HEK293 (cell line): ENCODE measurements at regions not wholly inside any gene's neighbourhood (a gene's known extent, or its start where the extent isn't known, plus 50 kb on each side); places are given as distances from the start of the nearest gene placed in this dataset.
A peak's percentile ranks its signal among the peaks of the same experiment; 100 is the strongest.

Experiments
- CTCF ChIA-PET: fragments of 350-600 bp; formaldehyde crosslinking; extraction: SDS; loops from one replicate; lab custom pipeline; 2021; ENCODE audit warnings: antibody characterized with exemption; lab: Yijun Ruan, JAX
- POLR2A ChIA-PET: fragments of 300-600 bp; formaldehyde crosslinking; extraction: SDS; loops from one replicate; lab custom pipeline; 2020; ENCODE audit warnings: antibody characterized with exemption, inconsistent platforms; lab: Yijun Ruan, JAX
- H3K27ac ChIP-seq: fragments of 200-500 bp; sonication (Bioruptor generic); 2 replicates; pipeline ENCODE4 v1.5.1; 2014; ENCODE audit warnings: low read depth, low read length, control low read depth, inconsistent platforms; ENCODE audit errors: extremely low read depth
- H3K36me3 ChIP-seq, 2 experiments: fragments of 200-500 bp in 1 of 2; sonication (Bioruptor generic) in 1 of 2; 1 replicate in 1 of 2; 2 replicates in 1 of 2; pipeline ENCODE4 v1.5.1; 2014 to 2017; ENCODE audit warnings: inconsistent platforms in 2 of 2, low read length in 2 of 2; ENCODE audit not compliant: control insufficient read depth in 2 of 2, insufficient read depth in 1 of 2
- H3K4me1 ChIP-seq: fragments of 200-500 bp; sonication (Bioruptor generic); 2 replicates; pipeline ENCODE4 v1.5.1; 2014; ENCODE audit warnings: mild to moderate bottlenecking, low read length, inconsistent platforms; ENCODE audit not compliant: control insufficient read depth, insufficient read depth
- H3K4me3 ChIP-seq: 2 replicates; pipeline ENCODE4 v1.5.1; 2011; ENCODE audit warnings: low read depth, mild to moderate bottlenecking, control low read depth, low read length, moderate library complexity
- H3K9me3 ChIP-seq: fragments of 200-500 bp; sonication (Bioruptor generic); 2 replicates; pipeline ENCODE4 v1.5.1; 2014; ENCODE audit warnings: low read depth, low read length, inconsistent platforms; ENCODE audit not compliant: control insufficient read depth, insufficient read depth
- BCL11A ChIP-seq: fragments of 450-650 bp; formaldehyde crosslinking; IDR thresholded peaks from 2 replicates; pipeline ENCODE4 v1.5.1; 2016; ENCODE audit warnings: low read depth, missing biosample characterization, missing genetic modification characterization
- KLF1 ChIP-seq: fragments of 450-650 bp; formaldehyde crosslinking; IDR thresholded peaks from 2 replicates; pipeline ENCODE4 v1.5.1; 2016; ENCODE audit warnings: missing biosample characterization, missing genetic modification characterization
- KLF10 ChIP-seq: fragments of 450-650 bp; IDR thresholded peaks from 2 replicates; pipeline ENCODE4 v1.5.1; 2018; ENCODE audit warnings: missing biosample characterization, mild to moderate bottlenecking, missing genetic modification characterization
- SP2 ChIP-seq: fragments of 450-650 bp; formaldehyde crosslinking; IDR thresholded peaks from 2 replicates; pipeline ENCODE4 v1.5.1; 2016; ENCODE audit warnings: missing biosample characterization, missing genetic modification characterization
- ZBTB17 ChIP-seq: fragments of 450-650 bp; formaldehyde crosslinking; IDR thresholded peaks from 2 replicates; pipeline ENCODE4 v1.5.1; 2016; ENCODE audit warnings: missing biosample characterization, missing genetic modification characterization
- ZBTB20 ChIP-seq: fragments of 450-650 bp; formaldehyde crosslinking; IDR thresholded peaks from 2 replicates; pipeline ENCODE4 v1.5.1; 2016; ENCODE audit warnings: missing biosample characterization, missing genetic modification characterization
- ZFP37 ChIP-seq: fragments of 450-650 bp; formaldehyde crosslinking; IDR thresholded peaks from 2 replicates; pipeline ENCODE4 v1.5.1; 2016; ENCODE audit warnings: missing biosample characterization, missing genetic modification characterization
- ZNF112 ChIP-seq: fragments of 450-650 bp; formaldehyde crosslinking; IDR thresholded peaks from 2 replicates; pipeline ENCODE4 v1.5.0; 2017; ENCODE audit warnings: missing biosample characterization, missing genetic modification characterization
- ZNF184 ChIP-seq: fragments of 450-650 bp; IDR thresholded peaks from 2 replicates; pipeline ENCODE4 v1.5.1; 2018; ENCODE audit warnings: missing biosample characterization, mild to moderate bottlenecking, missing genetic modification characterization
- ZNF23 ChIP-seq: fragments of 450-650 bp; formaldehyde crosslinking; IDR thresholded peaks from 2 replicates; pipeline ENCODE4 v1.5.1; 2016; ENCODE audit warnings: missing biosample characterization, missing genetic modification characterization, borderline replicate concordance
- ZNF24 ChIP-seq: fragments of 450-650 bp; formaldehyde crosslinking; IDR thresholded peaks from 2 replicates; pipeline ENCODE4 v1.5.1; 2016; ENCODE audit warnings: missing biosample characterization, missing genetic modification characterization
- ZNF335 ChIP-seq: fragments of 450-650 bp; formaldehyde crosslinking; conservative IDR thresholded peaks from 2 replicates; pipeline ENCODE4 v1.5.1; 2016; ENCODE audit warnings: missing biosample characterization, missing genetic modification characterization
- ZNF629 ChIP-seq: fragments of 450-650 bp; formaldehyde crosslinking; IDR thresholded peaks from 2 replicates; pipeline ENCODE4 v1.5.1; 2017; ENCODE audit warnings: missing biosample characterization, missing genetic modification characterization
- TF ChIP-seq, protein P1 (sequence below): fragments of 450-650 bp; formaldehyde crosslinking; IDR thresholded peaks from 2 replicates; pipeline ENCODE4 v1.5.1; 2017; ENCODE audit warnings: missing biosample characterization, missing genetic modification characterization
- TF ChIP-seq, protein P2 (sequence below): fragments of 450-650 bp; formaldehyde crosslinking; IDR thresholded peaks from 2 replicates; pipeline ENCODE4 v1.5.1; 2016; ENCODE audit warnings: missing biosample characterization, missing genetic modification characterization, low read depth
- TF ChIP-seq, protein P3 (sequence below): fragments of 450-650 bp; formaldehyde crosslinking; IDR thresholded peaks from 2 replicates; pipeline ENCODE4 v1.5.1; 2016; ENCODE audit warnings: missing biosample characterization, missing genetic modification characterization
- TF ChIP-seq, protein P4 (sequence below): fragments of 450-650 bp; formaldehyde crosslinking; IDR thresholded peaks from 2 replicates; pipeline ENCODE4 v1.5.1; 2016; ENCODE audit warnings: missing biosample characterization, missing genetic modification characterization
- TF ChIP-seq, protein P5 (sequence below): fragments of 450-650 bp; formaldehyde crosslinking; IDR thresholded peaks from 2 replicates; pipeline ENCODE4 v1.5.1; 2016; ENCODE audit warnings: missing biosample characterization, missing genetic modification characterization
- TF ChIP-seq, protein P6 (sequence below): fragments of 450-650 bp; formaldehyde crosslinking; IDR thresholded peaks from 2 replicates; pipeline ENCODE4 v1.5.1; 2017; ENCODE audit warnings: missing biosample characterization, mild to moderate bottlenecking, missing genetic modification characterization, moderate library complexity
- TF ChIP-seq, protein P7 (sequence below): fragments of 450-650 bp; formaldehyde crosslinking; IDR thresholded peaks from 2 replicates; pipeline ENCODE4 v1.5.1; 2016; ENCODE audit warnings: missing biosample characterization, missing genetic modification characterization, borderline replicate concordance
- TF ChIP-seq, protein P8 (sequence below): fragments of 450-650 bp; formaldehyde crosslinking; IDR thresholded peaks from 2 replicates; pipeline ENCODE4 v1.5.1; 2016; ENCODE audit warnings: missing biosample characterization, missing genetic modification characterization
- TF ChIP-seq, protein P9 (sequence below): fragments of 450-650 bp; formaldehyde crosslinking; IDR thresholded peaks from 2 replicates; pipeline ENCODE4; 2016; ENCODE audit warnings: missing biosample characterization, missing genetic modification characterization

DNA sequence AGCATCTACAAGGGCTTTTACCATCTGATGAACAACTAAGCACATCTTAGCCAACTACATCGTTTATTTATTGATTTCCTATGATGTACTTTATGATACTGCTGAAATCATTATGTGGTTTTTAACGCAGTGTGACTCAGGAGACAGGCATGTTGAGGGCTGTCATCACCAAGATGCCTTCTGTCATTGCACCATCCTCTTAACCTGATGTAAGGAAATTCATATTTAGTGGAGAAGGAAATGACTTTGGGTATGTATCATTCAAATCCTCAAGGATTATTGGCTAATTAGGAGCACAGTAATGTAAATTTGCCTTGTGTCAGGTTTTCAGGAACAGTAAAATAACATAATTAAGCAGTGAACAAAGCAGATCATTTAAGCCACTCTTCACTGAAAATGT, 138.5 kb upstream of the MGMT start:
- ChIA-PET POLR2A (no interaction called here), CTCF (no interaction called here)
- H3K9me3 ChIP-seq: no peaks in the 10 kb centered on the region
- H3K27ac ChIP-seq: no peak overlapping the region
- H3K4me3 ChIP-seq: no peak overlapping the region
- no peaks in the 10 kb centered on the region for H3K36me3 ChIP-seq
- no peaks in the 10 kb centered on the region; the same call in 1 of the 2 replicates for H3K4me1 ChIP-seq
- peak; percentile 81 for TF ChIP-seq ZNF629
- TF ChIP-seq, protein P1, sequence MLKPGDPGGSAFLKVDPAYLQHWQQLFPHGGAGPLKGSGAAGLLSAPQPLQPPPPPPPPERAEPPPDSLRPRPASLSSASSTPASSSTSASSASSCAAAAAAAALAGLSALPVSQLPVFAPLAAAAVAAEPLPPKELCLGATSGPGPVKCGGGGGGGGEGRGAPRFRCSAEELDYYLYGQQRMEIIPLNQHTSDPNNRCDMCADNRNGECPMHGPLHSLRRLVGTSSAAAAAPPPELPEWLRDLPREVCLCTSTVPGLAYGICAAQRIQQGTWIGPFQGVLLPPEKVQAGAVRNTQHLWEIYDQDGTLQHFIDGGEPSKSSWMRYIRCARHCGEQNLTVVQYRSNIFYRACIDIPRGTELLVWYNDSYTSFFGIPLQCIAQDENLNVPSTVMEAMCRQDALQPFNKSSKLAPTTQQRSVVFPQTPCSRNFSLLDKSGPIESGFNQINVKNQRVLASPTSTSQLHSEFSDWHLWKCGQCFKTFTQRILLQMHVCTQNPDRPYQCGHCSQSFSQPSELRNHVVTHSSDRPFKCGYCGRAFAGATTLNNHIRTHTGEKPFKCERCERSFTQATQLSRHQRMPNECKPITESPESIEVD (tag by site-specific recombination): peak; percentile 28; the same call in 1 of the 2 replicates
- TF ChIP-seq, protein P2, sequence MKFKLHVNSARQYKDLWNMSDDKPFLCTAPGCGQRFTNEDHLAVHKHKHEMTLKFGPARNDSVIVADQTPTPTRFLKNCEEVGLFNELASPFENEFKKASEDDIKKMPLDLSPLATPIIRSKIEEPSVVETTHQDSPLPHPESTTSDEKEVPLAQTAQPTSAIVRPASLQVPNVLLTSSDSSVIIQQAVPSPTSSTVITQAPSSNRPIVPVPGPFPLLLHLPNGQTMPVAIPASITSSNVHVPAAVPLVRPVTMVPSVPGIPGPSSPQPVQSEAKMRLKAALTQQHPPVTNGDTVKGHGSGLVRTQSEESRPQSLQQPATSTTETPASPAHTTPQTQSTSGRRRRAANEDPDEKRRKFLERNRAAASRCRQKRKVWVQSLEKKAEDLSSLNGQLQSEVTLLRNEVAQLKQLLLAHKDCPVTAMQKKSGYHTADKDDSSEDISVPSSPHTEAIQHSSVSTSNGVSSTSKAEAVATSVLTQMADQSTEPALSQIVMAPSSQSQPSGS (tag by site-specific recombination): no peak
- TF ChIP-seq ZNF112 (tag by site-specific recombination): no peak
- TF ChIP-seq ZNF24: peak; percentile 75; the same call in 1 of the 2 replicates
- TF ChIP-seq, protein P3, sequence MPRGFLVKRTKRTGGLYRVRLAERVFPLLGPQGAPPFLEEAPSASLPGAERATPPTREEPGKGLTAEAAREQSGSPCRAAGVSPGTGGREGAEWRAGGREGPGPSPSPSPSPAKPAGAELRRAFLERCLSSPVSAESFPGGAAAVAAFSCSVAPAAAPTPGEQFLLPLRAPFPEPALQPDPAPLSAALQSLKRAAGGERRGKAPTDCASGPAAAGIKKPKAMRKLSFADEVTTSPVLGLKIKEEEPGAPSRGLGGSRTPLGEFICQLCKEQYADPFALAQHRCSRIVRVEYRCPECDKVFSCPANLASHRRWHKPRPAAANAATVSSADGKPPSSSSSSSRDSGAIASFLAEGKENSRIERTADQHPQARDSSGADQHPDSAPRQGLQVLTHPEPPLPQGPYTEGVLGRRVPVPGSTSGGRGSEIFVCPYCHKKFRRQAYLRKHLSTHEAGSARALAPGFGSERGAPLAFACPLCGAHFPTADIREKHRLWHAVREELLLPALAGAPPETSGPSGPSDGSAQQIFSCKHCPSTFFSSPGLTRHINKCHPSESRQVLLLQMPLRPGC: peak; percentile 46; the same call in 1 of the 2 replicates
- peak; percentile 83 for TF ChIP-seq ZNF184 (tag by site-specific recombination)
- TF ChIP-seq, protein P4, sequence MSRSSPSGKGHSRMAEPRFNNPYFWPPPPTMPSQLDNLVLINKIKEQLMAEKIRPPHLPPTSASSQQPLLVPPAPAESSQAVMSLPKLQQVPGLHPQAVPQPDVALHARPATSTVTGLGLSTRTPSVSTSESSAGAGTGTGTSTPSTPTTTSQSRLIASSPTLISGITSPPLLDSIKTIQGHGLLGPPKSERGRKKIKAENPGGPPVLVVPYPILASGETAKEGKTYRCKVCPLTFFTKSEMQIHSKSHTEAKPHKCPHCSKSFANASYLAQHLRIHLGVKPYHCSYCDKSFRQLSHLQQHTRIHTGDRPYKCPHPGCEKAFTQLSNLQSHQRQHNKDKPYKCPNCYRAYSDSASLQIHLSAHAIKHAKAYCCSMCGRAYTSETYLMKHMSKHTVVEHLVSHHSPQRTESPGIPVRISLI (tag by site-specific recombination): peak; percentile 84
- TF ChIP-seq KLF10 (tag by site-specific recombination): peak; percentile 47; the same call in 1 of the 2 replicates
- TF ChIP-seq, protein P5, sequence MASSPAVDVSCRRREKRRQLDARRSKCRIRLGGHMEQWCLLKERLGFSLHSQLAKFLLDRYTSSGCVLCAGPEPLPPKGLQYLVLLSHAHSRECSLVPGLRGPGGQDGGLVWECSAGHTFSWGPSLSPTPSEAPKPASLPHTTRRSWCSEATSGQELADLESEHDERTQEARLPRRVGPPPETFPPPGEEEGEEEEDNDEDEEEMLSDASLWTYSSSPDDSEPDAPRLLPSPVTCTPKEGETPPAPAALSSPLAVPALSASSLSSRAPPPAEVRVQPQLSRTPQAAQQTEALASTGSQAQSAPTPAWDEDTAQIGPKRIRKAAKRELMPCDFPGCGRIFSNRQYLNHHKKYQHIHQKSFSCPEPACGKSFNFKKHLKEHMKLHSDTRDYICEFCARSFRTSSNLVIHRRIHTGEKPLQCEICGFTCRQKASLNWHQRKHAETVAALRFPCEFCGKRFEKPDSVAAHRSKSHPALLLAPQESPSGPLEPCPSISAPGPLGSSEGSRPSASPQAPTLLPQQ (tag by site-specific recombination): 0 out of 2 replicates have a peak, but pooled peaks have one; percentile 51
- TF ChIP-seq, protein P6, sequence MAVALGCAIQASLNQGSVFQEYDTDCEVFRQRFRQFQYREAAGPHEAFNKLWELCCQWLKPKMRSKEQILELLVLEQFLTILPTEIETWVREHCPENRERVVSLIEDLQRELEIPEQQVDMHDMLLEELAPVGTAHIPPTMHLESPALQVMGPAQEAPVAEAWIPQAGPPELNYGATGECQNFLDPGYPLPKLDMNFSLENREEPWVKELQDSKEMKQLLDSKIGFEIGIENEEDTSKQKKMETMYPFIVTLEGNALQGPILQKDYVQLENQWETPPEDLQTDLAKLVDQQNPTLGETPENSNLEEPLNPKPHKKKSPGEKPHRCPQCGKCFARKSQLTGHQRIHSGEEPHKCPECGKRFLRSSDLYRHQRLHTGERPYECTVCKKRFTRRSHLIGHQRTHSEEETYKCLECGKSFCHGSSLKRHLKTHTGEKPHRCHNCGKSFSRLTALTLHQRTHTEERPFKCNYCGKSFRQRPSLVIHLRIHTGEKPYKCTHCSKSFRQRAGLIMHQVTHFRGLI: no peak
- TF ChIP-seq, protein P7, sequence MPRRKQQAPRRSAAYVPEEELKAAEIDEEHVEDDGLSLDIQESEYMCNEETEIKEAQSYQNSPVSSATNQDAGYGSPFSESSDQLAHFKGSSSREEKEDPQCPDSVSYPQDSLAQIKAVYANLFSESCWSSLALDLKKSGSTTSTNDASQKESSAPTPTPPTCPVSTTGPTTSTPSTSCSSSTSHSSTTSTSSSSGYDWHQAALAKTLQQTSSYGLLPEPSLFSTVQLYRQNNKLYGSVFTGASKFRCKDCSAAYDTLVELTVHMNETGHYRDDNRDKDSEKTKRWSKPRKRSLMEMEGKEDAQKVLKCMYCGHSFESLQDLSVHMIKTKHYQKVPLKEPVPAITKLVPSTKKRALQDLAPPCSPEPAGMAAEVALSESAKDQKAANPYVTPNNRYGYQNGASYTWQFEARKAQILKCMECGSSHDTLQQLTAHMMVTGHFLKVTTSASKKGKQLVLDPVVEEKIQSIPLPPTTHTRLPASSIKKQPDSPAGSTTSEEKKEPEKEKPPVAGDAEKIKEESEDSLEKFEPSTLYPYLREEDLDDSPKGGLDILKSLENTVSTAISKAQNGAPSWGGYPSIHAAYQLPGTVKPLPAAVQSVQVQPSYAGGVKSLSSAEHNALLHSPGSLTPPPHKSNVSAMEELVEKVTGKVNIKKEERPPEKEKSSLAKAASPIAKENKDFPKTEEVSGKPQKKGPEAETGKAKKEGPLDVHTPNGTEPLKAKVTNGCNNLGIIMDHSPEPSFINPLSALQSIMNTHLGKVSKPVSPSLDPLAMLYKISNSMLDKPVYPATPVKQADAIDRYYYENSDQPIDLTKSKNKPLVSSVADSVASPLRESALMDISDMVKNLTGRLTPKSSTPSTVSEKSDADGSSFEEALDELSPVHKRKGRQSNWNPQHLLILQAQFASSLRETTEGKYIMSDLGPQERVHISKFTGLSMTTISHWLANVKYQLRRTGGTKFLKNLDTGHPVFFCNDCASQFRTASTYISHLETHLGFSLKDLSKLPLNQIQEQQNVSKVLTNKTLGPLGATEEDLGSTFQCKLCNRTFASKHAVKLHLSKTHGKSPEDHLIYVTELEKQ (tag by site-specific recombination): 0 out of 2 replicates have a peak, but pooled peaks have one; percentile 27
- TF ChIP-seq, protein P8, sequence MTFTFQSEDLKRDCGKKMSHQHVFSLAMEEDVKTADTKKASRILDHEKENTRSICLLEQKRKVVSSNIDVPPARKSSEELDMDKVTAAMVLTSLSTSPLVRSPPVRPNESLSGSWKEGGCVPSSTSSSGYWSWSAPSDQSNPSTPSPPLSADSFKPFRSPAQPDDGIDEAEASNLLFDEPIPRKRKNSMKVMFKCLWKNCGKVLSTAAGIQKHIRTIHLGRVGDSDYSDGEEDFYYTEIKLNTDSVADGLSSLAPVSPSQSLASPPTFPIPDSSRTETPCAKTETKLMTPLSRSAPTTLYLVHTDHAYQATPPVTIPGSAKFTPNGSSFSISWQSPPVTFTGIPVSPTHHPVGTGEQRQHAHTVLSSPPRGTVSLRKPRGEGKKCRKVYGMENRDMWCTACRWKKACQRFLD (tag by site-specific recombination): no peak
- peak; percentile 46; the same call in 1 of the 2 replicates for TF ChIP-seq ZBTB17 (tag by site-specific recombination)
- 0 out of 2 replicates have a peak, but pooled peaks have one; percentile 26 for TF ChIP-seq ZBTB20 (tag by site-specific recombination)
- no peak for TF ChIP-seq KLF1 (tag by site-specific recombination)
- TF ChIP-seq ZFP37 (tag by site-specific recombination): no peak
- TF ChIP-seq ZNF23: no peak
- no peak for TF ChIP-seq ZNF335
- TF ChIP-seq SP2: peak; percentile 15; the same call in 1 of the 2 replicates
- TF ChIP-seq BCL11A (tag by site-specific recombination): peak; percentile 51; the same call in 1 of the 2 replicates
- TF ChIP-seq, protein P9, sequence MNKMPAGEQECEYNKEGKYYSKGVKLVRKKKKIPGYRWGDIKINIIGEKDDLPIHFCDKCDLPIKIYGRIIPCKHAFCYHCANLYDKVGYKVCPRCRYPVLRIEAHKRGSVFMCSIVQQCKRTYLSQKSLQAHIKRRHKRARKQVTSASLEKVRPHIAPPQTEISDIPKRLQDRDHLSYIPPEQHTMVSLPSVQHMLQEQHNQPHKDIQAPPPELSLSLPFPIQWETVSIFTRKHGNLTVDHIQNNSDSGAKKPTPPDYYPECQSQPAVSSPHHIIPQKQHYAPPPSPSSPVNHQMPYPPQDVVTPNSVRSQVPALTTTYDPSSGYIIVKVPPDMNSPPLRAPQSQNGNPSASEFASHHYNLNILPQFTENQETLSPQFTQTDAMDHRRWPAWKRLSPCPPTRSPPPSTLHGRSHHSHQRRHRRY (tag by site-specific recombination): no peak
